ENCODE measurements at regions not wholly inside any gene's neighbourhood (a gene's known extent, or its start where the extent isn't known, plus 50 kb on each side); places are given as distances from the start of the nearest gene placed in this dataset.

GRCh38 chr12:46497739-46498138, 125.2 kb upstream of the SLC38A2 start:
- 83% methylated on average over 1 of the region's 1 CpG; no CpG with 5 or more reads in 1 of the 2 experiments for WGBS, 2 experiments (ENCODE audit: insufficient coverage in 1 of 2, insufficient read length in 1 of 2)
- TF ChIP-seq, protein P1, sequence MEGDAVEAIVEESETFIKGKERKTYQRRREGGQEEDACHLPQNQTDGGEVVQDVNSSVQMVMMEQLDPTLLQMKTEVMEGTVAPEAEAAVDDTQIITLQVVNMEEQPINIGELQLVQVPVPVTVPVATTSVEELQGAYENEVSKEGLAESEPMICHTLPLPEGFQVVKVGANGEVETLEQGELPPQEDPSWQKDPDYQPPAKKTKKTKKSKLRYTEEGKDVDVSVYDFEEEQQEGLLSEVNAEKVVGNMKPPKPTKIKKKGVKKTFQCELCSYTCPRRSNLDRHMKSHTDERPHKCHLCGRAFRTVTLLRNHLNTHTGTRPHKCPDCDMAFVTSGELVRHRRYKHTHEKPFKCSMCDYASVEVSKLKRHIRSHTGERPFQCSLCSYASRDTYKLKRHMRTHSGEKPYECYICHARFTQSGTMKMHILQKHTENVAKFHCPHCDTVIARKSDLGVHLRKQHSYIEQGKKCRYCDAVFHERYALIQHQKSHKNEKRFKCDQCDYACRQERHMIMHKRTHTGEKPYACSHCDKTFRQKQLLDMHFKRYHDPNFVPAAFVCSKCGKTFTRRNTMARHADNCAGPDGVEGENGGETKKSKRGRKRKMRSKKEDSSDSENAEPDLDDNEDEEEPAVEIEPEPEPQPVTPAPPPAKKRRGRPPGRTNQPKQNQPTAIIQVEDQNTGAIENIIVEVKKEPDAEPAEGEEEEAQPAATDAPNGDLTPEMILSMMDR (conservative IDR thresholded peaks at IDR 0.05), result no peak
- Histone ChIP-seq H3K4me1 (ENCODE audit: control insufficient read depth, insufficient read depth, low read length) (peaks cover 10% of the 10 kb centered on the region), H3K9ac (ENCODE audit: extremely low read depth, low read length, poor library complexity, severe bottlenecking) (no peak overlapping the region), H3K4me3 (ENCODE audit: low read length) (no peak overlapping the region), H3K36me3 (ENCODE audit: control insufficient read depth, insufficient read depth, low read length) (no peaks in the 10 kb centered on the region), H3K9me3 (ENCODE audit: control insufficient read depth, low read length) (peaks cover 15% of the 10 kb centered on the region), H3K27me3 (ENCODE audit: control insufficient read depth, insufficient read depth, low read length, poor library complexity, severe bottlenecking) (no peaks in the 10 kb centered on the region), H3K27ac (ENCODE audit: low read depth, low read length) (no peak overlapping the region)
- H3K9me3 Mint-ChIP-seq, result peaks cover 13% of the 10 kb centered on the region
- H3K4me1 Mint-ChIP-seq, result peaks cover 19% of the 10 kb centered on the region
- H3K27me3 Mint-ChIP-seq (ENCODE audit: insufficient read depth), result no peaks in the 10 kb centered on the region
- H3K36me3 Mint-ChIP-seq (ENCODE audit: low read depth), result peaks cover 5% of the 10 kb centered on the region
- no peak overlapping the region for H3K4me3 Mint-ChIP-seq
- H3K27ac Mint-ChIP-seq, result no peak overlapping the region
- DNase-seq, result no peak

DNA sequence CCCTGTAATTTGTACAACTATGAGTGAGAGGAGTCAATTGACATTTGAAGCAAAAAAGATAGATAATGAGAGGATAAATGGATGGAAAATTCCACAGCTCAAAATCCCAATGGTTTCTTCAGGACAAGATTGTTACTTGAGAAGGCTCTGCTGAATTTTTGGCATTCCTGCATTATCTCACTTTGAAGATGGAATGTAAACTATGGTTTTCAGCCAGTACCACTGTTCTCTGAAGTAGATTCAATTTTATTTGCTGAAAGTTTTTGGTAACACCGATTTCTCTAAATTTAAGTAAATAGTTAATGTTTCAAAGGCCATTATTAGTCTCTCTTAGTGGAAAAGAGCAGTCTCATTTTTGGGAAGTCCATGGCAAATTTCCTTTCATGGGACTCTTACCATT, 121.9 kb upstream of the SLC38A2 start:
- H3K27me3 ChIP-seq (ENCODE audit: control insufficient read depth, insufficient read depth, low read length, poor library complexity, severe bottlenecking), result no peaks in the 10 kb centered on the region
- 36% methylated on average over 1 of the region's 1 CpG; no CpG with 5 or more reads in 1 of the 2 experiments for WGBS, 2 experiments (ENCODE audit: insufficient coverage in 1 of 2, insufficient read length in 1 of 2)
- peak overlapping the region; percentile 91 for H3K27ac Mint-ChIP-seq
- H3K36me3 ChIP-seq (ENCODE audit: control insufficient read depth, insufficient read depth, low read length), result no peaks in the 10 kb centered on the region
- no peaks in the 10 kb centered on the region for H3K9me3 ChIP-seq (ENCODE audit: control insufficient read depth, low read length)
- H3K36me3 Mint-ChIP-seq (ENCODE audit: low read depth), result no peaks in the 10 kb centered on the region
- peaks cover 24% of the 10 kb centered on the region for H3K4me1 Mint-ChIP-seq
- H3K27me3 Mint-ChIP-seq (ENCODE audit: insufficient read depth), result no peaks in the 10 kb centered on the region
- no peak overlapping the region for H3K27ac ChIP-seq (ENCODE audit: low read depth, low read length)
- no peak overlapping the region for H3K9ac ChIP-seq (ENCODE audit: extremely low read depth, low read length, poor library complexity, severe bottlenecking)
- H3K4me1 ChIP-seq (ENCODE audit: control insufficient read depth, insufficient read depth, low read length), result peaks cover 10% of the 10 kb centered on the region
- H3K4me3 ChIP-seq (ENCODE audit: low read length), result peak overlapping the region; percentile 41
- peak overlapping the region; percentile 16 for H3K4me3 Mint-ChIP-seq
- no peak for DNase-seq
- no peaks in the 10 kb centered on the region for H3K9me3 Mint-ChIP-seq
- TF ChIP-seq, protein P1 (conservative IDR thresholded peaks at IDR 0.05), result no peak

DNA sequence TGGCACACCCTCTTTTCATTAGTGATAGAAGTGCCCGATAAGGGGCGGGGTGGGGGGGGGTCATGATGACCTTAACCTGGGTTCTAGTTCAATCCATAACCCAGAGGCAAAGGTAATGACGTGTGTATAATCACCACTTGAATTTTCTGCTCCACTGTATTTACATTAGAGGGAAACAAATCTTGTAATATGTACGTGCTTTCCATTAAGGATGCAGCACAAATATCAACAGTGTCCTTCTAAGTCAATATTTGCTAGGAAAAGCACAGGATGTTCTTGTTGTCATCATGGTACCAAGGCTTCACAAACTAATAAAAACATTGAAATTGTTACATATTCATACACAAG, 121.2 kb upstream of the SLC38A2 start:
- 86 to 91% methylated on average over 1 to 4 of the region's 4 CpGs for WGBS, 2 experiments (ENCODE audit: insufficient coverage in 1 of 2, insufficient read length in 1 of 2)
- H3K4me3 Mint-ChIP-seq, result no peak overlapping the region
- H3K9me3 ChIP-seq (ENCODE audit: control insufficient read depth, low read length), result no peaks in the 10 kb centered on the region
- no peaks in the 10 kb centered on the region for H3K27me3 Mint-ChIP-seq (ENCODE audit: insufficient read depth)
- H3K9ac ChIP-seq (ENCODE audit: extremely low read depth, low read length, poor library complexity, severe bottlenecking), result no peak overlapping the region
- peaks cover 24% of the 10 kb centered on the region for H3K4me1 Mint-ChIP-seq
- H3K27ac ChIP-seq (ENCODE audit: low read depth, low read length), result no peak overlapping the region
- H3K36me3 Mint-ChIP-seq (ENCODE audit: low read depth), result no peaks in the 10 kb centered on the region
- TF ChIP-seq, protein P1 (conservative IDR thresholded peaks at IDR 0.05), result no peak
- H3K27ac Mint-ChIP-seq, result peak overlapping the region; percentile 91
- H3K9me3 Mint-ChIP-seq, result no peaks in the 10 kb centered on the region
- H3K4me1 ChIP-seq (ENCODE audit: control insufficient read depth, insufficient read depth, low read length), result peaks cover 10% of the 10 kb centered on the region
- DNase-seq, result no peak
- H3K27me3 ChIP-seq (ENCODE audit: control insufficient read depth, insufficient read depth, low read length, poor library complexity, severe bottlenecking), result no peaks in the 10 kb centered on the region
- H3K4me3 ChIP-seq (ENCODE audit: low read length), result peak overlapping the region; percentile 41
- H3K36me3 ChIP-seq (ENCODE audit: control insufficient read depth, insufficient read depth, low read length), result no peaks in the 10 kb centered on the region
